ENCODE measurements at regions not wholly inside any gene's neighbourhood (a gene's known extent, or its start where the extent isn't known, plus 50 kb on each side); places are given as distances from the start of the nearest gene placed in this dataset.

- TF ChIP-seq CTCF (conservative IDR thresholded peaks at IDR 0.05; ENCODE audit: low read depth, low read length) (no peak), EZH2 (IDR thresholded peaks at IDR 0.05; ENCODE audit: borderline replicate concordance, low read depth, low read length, poor library complexity, severe bottlenecking) (no peak)
These were observed 52.9 kb upstream of the CTNNBL1 start for GRCh38 chr20:37640600-37641561.

Data from A673 (cell line).